ENCODE measurements at regions not wholly inside any gene's neighbourhood (a gene's known extent, or its start where the extent isn't known, plus 50 kb on each side); places are given as distances from the start of the nearest gene placed in this dataset.
"Not testable (repeated sequence)": the region's sequence is repeated elsewhere in the genome, so short reads cannot be mapped to it uniquely, and the experiment has no call there.

- no peak for DNase-seq
Observed at GRCh38 chr2:125227843-125228392, 1202.8 kb downstream of the CNTNAP5 start.

GRCh38 chr2:125240870-125241269 lies 1215.8 kb downstream of the CNTNAP5 start:
- no peak for DNase-seq

GRCh38 chr2:125243074-125243473 lies 1218.0 kb downstream of the CNTNAP5 start:
- no peak for DNase-seq

GRCh38 chr2:125254010-125254409 lies 1228.9 kb downstream of the CNTNAP5 start:
- no peak for DNase-seq

GRCh38 chr2:125259451-125259850 lies 1234.4 kb downstream of the CNTNAP5 start:
- no peak for DNase-seq

GRCh38 chr2:125260366-125260930 lies 1235.4 kb downstream of the CNTNAP5 start:
- DNase-seq, result not testable (repeated sequence)

- DNase-seq, result no peak
Observed at GRCh38 chr2:125264453-125264852, 1239.4 kb downstream of the CNTNAP5 start.

- DNase-seq, result no peak
Observed at GRCh38 chr2:125267683-125268082, 1242.6 kb downstream of the CNTNAP5 start.

- no peak for DNase-seq
Observed at GRCh38 chr2:125272651-125273050, 1247.6 kb downstream of the CNTNAP5 start.

- no peak for DNase-seq
Observed at GRCh38 chr2:125274718-125275117, 1249.6 kb downstream of the CNTNAP5 start.

- no peak for DNase-seq
Observed at GRCh38 chr2:125280265-125280664, 1255.2 kb downstream of the CNTNAP5 start.

- DNase-seq, result no peak
Observed at GRCh38 chr2:125281242-125281641, 1256.2 kb downstream of the CNTNAP5 start.

GRCh38 chr2:125296742-125297141 lies 1271.7 kb downstream of the CNTNAP5 start:
- no peak for DNase-seq

GRCh38 chr2:125310657-125311364 lies 1285.7 kb downstream of the CNTNAP5 start:
- no peak for DNase-seq

- DNase-seq, result no peak
Observed at GRCh38 chr2:125312342-125312741, 1287.3 kb downstream of the CNTNAP5 start.

GRCh38 chr2:125313806-125314205 lies 1288.7 kb downstream of the CNTNAP5 start:
- no peak for DNase-seq

- DNase-seq, result no peak
Observed at GRCh38 chr2:125318740-125319139, 1293.7 kb downstream of the CNTNAP5 start.

- DNase-seq, result no peak
Observed at GRCh38 chr2:125324273-125324672, 1299.2 kb downstream of the CNTNAP5 start.

GRCh38 chr2:125330133-125330532 lies 1305.0 kb downstream of the CNTNAP5 start:
- no peak for DNase-seq

GRCh38 chr2:125341353-125341752 lies 1314.6 kb upstream of the GYPC start:
- no peak for DNase-seq

GRCh38 chr2:125353542-125353941 lies 1302.4 kb upstream of the GYPC start:
- not testable (repeated sequence) for DNase-seq

- DNase-seq, result no peak
Observed at GRCh38 chr2:125364192-125364983, 1291.6 kb upstream of the GYPC start.

GRCh38 chr2:125364984-125365265 lies 1291.0 kb upstream of the GYPC start:
- no peak for DNase-seq

GRCh38 chr2:125371867-125372266 lies 1284.1 kb upstream of the GYPC start:
- no peak for DNase-seq

Data from NCI-H187 treated with DMSO at 0.1 percent for 48 hours (cell line).